Hypothalamus (tissue), 51 donors: ENCODE measurements at regions not wholly inside any gene's neighbourhood (a gene's known extent, or its start where the extent isn't known, plus 50 kb on each side); places are given as distances from the start of the nearest gene placed in this dataset.

ENCODE experiments used
- DNase-seq, 51 donors: peaks; one replicate each; lab custom pipeline; 2025; lab: John Stamatoyannopoulos, UW

GRCh38 chr1:79478728-79479373, 472.3 kb upstream of the ADGRL4 start:
- no peak for DNase-seq

GRCh38 chr1:79478160-79478559, 471.6 kb upstream of the ADGRL4 start:
- DNase-seq: no peak

DNA sequence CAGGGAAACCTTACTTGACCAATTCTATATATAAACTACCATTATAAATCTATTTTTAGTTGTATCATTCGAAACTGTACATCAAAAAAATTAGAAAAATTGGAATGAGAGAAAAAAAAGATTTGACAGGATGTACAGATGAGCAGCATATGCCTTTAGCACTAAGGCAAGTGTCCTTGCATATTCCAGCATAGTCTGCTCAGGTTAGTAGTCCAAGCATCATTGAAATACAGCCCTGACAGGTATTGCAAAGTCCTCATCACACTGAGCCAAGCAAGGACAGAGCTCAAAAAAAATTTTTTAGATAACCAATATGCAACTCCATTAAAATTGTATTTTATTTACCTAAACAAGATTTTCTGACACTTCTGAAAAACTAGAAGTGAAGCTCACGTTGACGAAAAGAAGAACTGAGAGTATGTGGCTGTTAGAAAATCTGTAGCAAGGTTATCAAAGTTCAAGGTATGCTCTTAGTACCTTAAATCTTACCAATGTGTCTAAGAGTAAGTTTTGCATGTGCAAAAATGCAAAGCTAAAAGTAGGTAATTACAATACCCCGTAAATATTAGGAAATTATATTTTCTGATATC, 465.6 kb upstream of the ADGRL4 start:
- no peak for DNase-seq

GRCh38 chr1:79469139-79469538, 462.6 kb upstream of the ADGRL4 start:
- DNase-seq: no peak

- DNase-seq: no peak
Observed at GRCh38 chr1:79460773-79461436, 454.4 kb upstream of the ADGRL4 start.

GRCh38 chr1:79457562-79458224, 451.2 kb upstream of the ADGRL4 start:
- DNase-seq: no peak

- no peak for DNase-seq
Observed at GRCh38 chr1:79448426-79448825, 441.9 kb upstream of the ADGRL4 start.

DNA sequence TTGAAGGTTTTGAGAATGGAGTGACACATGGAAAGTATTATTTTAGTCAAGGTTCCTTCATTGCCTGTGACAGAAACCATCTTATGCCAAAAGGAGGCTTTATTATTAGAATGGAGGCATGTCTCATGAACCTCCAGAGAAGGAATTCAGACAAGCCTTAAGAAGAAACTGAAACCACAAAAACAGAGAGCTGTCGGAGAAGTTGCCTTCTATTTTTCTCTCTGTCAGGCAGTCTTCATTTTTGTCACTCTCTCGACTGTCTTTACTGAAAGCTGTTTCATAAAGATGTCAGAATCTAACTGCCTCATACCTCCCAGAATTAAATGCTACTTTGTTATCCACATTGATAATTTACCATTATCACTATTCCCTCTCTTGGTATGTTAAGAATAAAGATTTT, 434.7 kb upstream of the ADGRL4 start:
- DNase-seq: no peak

DNA sequence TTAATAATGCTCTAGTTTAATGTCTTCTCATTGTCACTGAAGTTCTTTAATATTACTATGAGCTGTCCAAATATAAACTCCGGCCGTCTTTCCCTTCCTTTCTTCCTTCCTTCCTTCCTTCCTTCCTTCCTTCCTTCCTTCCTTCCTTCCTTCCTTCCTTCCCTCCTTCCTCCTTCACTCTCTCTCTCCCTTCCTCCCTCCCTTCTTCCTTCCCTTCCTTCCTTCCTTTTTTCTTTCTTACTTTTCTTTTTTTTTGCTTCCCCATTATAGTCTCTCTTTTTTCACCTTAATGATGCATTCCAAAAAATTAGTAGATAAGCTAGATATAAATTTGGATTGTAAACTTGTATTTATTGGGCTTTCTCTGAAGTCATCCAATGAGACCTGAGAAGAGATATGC, 431.0 kb upstream of the ADGRL4 start:
- DNase-seq: no peak

DNA sequence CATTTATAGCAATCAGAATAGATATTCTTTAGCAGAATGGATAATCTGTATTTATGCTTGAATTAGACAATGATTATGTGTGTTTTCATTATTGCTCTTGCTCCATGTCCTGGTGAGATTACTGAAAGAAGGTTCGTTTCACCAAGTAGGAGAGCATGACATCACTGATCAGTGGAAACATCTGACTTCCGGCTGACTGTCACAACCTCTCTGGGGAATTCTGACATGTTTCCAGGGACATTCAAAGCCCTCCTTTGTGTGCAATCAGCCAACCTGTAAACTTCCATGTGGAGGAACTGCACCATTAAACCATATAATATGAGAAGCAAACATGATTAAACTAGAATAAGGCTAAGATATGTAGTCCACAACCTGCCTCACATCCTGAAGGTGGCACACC, 424.8 kb upstream of the ADGRL4 start:
- no peak for DNase-seq

DNA sequence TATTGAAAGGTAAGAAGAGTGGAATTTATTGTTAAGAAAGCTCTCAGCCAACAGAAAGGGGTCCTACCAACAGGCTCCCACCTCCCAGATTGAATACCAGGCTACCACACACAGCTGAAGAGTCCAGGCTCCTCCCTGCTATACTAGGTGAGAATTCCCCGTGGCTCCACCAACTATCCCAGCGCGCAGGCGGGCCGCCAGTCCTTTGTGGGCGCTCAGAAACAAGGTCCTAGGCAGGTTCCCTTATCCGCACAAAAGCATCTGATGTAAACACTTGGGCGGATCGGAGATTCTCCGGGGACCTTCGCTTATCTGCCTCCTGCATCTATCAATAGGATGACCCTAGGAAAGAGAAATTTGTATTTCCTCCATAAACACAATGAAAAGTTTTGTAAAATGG, 423.9 kb upstream of the ADGRL4 start:
- no peak for DNase-seq

DNA sequence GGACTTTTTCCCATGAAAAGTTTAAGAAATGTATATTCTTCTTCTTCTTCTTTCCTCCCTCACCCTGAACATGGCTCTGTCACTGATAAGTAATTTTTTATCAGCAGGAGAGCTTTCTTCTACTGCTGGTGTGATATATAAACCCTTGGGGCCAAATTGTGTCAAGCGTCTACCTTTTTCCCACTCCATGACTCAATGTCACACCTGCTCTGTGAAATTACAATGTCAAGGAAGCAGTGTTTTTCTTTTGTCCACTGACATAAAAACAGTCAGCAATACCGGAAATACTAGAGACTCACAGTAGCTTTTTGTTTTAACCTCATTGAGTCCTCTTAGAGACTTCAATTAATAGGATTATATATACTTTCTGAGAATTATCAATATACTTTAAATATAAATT, 416.2 kb upstream of the ADGRL4 start:
- no peak for DNase-seq

DNA sequence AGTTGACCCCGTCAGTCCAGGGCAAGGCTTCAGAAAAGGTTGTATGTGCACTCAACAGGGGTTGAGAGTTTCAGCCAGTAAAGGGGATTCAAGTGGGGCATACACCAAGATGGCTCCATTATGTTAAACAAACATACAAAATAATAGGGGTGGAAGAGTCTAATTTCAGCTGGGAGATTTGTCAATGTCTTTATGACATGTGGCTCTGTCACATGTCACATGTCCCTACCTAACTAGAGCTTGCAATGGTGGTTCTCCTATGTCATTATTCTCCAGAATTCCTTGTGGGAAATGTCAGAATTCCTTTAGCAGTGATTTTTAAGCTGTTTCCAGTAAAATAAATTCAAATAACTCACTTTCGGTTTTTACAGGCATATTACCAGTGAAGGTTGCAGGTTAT, 392.0 kb upstream of the ADGRL4 start:
- no peak for DNase-seq

DNA sequence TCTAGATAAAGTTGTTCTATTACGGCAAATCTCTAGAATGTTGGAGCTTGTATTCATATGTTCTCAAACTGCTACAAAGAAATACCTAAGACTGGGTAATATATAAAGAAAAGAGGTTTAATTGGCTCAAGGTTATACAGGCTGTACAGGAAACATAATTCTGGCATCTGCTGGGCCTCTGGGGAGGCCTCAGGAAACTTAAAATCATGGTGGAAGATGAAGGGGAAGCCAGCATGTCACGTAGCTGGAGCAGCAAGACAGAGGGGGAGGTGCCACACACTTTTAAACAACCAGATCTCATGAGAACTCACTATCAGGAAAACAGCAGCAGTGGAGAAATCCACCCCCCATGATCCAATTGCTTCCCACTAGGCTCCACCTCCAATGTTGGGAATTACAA, 390.4 kb upstream of the ADGRL4 start:
- no peak for DNase-seq

DNA sequence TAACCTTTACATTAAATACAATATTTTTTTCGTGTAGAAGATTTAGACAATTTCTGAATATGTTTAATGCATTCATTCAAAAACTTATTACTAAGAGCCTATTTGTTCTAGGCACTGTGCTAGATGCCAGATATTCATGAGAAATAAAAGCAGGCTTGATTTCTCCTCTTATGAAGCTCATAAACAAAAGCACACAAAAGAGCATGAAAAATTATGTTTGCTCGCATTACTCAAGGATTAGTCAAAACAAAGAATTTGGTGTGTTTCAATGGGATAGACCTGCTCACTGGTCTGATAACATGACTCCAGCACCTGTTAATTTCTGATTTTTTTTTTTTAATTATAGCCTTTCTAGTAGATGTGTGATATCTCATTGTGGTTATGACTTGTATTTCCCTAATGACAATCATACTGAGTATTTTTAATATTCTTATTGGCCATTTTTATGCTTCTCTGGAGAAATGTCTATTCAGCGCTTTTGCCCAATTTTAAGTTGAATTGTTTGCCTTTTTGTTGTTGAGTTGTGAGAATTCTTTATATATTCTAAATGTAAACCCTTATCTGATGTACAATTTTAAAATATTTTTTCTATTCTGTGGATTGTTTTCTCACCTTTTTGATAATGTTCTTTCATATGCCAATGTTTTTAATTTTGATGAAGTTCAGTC, 382.3 kb upstream of the ADGRL4 start:
- DNase-seq: no peak

DNA sequence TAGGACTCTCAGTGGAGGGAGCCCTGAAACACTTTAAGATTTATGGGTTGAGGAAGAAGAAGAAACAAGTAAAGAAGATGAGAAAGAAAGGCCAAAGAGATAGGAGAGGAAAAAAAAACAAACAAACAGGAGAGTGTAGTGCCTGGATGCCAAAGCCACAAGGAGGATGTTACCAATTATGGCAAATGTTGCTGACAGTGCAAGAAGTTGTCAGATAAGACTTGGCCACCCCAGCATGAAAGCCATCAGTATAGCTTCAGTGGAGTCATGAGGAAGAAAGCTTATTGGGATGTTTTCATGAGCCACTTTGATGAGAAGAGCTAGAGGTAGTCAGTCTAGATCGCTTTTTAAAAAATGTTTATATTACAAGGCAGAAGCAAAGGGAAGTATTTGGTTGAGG, 380.2 kb upstream of the ADGRL4 start:
- DNase-seq: no peak

DNA sequence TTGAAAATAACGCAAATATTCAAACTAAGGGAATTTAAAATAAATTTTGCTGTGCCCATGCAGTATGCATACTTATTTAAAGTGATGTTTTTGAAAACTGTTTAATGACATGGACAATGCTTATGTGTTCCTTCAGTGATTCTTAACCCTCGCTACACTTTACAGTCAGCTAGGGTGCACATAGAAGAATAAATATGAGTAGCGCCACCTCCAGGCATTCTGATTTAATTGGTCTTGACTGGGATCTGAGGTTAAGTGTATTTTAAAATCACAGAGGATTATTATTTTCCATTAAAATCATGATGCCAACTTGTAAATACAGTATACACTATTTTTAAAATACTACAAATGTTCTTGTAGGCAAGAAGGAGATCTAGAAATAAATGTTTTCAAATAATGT, 373.5 kb upstream of the ADGRL4 start:
- DNase-seq: no peak

DNA sequence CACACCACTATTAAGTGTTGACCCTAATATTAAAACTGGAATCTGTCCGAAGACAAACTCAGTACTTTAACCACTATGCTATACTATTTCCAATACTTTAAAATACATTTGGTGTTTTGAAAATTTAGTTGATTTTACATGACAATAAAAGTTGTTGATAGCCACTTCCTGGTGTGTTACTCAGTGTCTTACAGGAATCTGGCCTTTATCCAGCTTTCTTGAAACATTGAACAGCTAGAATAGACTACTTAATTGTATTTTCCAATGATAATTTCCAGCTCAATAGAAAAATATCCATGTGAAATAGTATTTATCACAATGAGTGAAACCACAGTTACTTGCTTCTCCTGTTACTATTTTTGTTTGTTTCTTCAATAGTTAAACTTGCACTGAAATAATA, 369.6 kb upstream of the ADGRL4 start:
- no peak for DNase-seq

GRCh38 chr1:79375352-79375751, 368.8 kb upstream of the ADGRL4 start:
- DNase-seq: no peak

DNA sequence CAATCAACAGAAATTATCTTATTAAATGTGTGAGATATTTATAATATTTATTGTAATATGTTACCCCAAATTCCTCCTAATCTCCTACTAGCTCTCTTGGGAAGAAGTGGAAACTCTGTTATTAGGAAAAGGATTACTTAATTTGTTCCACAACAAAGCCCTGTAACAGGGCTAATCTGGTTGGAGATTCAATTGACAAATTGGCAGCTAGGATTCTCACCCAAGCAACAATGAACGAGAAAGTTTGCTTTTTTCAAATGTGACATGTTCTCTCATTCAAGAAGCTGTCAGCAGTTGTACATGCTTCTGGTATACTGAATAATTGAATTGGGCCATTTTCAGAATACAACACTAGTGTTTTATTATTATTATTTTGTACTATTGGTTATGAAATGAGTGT, 367.9 kb upstream of the ADGRL4 start:
- DNase-seq: no peak

- DNase-seq: no peak
Observed at GRCh38 chr1:79373481-79374125, 367.1 kb upstream of the ADGRL4 start.
